ENCODE measurements at regions not wholly inside any gene's neighbourhood (a gene's known extent, or its start where the extent isn't known, plus 50 kb on each side); places are given as distances from the start of the nearest gene placed in this dataset.

GRCh38 chr6:113660819-113661218, 196.3 kb upstream of the MARCKS start:
- Histone ChIP-seq H3K27ac (ENCODE audit: low read depth in 2 of 2, low read length in 1 of 2) (no peak overlapping the region), H3K27me3 (ENCODE audit: insufficient read depth) (no peaks in the 10 kb centered on the region), H3F3A (replicated peaks; ENCODE audit: insufficient read depth) (peaks cover 3% of the 10 kb centered on the region), H3K9me2 (no peaks in the 10 kb centered on the region), H3K9ac (no peak overlapping the region), H3K4me3 (ENCODE audit: low read depth in 2 of 2, low read length in 1 of 2) (no peak overlapping the region), H3K9me3 (no peaks in the 10 kb centered on the region), H3K36me3 (replicated peaks in 1 of 2; ENCODE audit: control insufficient read depth in 1 of 2, insufficient read depth in 2 of 2, low read length in 1 of 2) (no peaks in the 10 kb centered on the region), H4K20me1 (ENCODE audit: insufficient read depth) (no peaks in the 10 kb centered on the region), H3K4me1 (ENCODE audit: control insufficient read depth in 1 of 2, insufficient read depth in 2 of 2, low read depth in 1 of 2, low read length in 1 of 2) (no peaks in the 10 kb centered on the region), H3K4me2 (no peak overlapping the region), H3K79me2 (ENCODE audit: insufficient read depth) (no peaks in the 10 kb centered on the region), H2AFZ (ENCODE audit: low read depth) (no peak overlapping the region)
- WGBS (ENCODE audit: low lambda C conversion rate), result 75% methylated on average over 2 of the region's 2 CpGs
- POLR2A ChIA-PET, result no interaction called here
- DNase-seq, result no peak
- CTCF ChIA-PET, result no interaction called here
- TF ChIP-seq MXI1 (IDR thresholded peaks at IDR 0.05; ENCODE audit: low read depth, low read length), result no peak
- TF ChIP-seq TEAD4 (IDR thresholded peaks at IDR 0.05; ENCODE audit: borderline replicate concordance, insufficient read depth), result no peak
- TF ChIP-seq FOXM1 (IDR thresholded peaks at IDR 0.05; ENCODE audit: low read depth), result no peak
- no peak for TF ChIP-seq ELF1 (IDR thresholded peaks at IDR 0.05)
- TF ChIP-seq SMC3 (IDR thresholded peaks at IDR 0.05; ENCODE audit: low read depth, low read length), result no peak
- TF ChIP-seq MAX (IDR thresholded peaks at IDR 0.05; ENCODE audit: low read depth), result no peak
- no peak for TF ChIP-seq RXRA (IDR thresholded peaks at IDR 0.05; ENCODE audit: borderline replicate concordance, low read depth)
- no peak for TF ChIP-seq NFIC (IDR thresholded peaks at IDR 0.05; ENCODE audit: borderline replicate concordance)
- no peak for TF ChIP-seq YY1 (IDR thresholded peaks at IDR 0.05; ENCODE audit: low read depth)
- TF ChIP-seq CHD2 (IDR thresholded peaks at IDR 0.05; ENCODE audit: low read length, partially characterized antibody), result no peak
- TF ChIP-seq SIN3A (IDR thresholded peaks at IDR 0.05; ENCODE audit: borderline replicate concordance, low read depth, low read length), result no peak

GRCh38 chr6:113662093-113662665, 195.0 kb upstream of the MARCKS start:
- POLR2A ChIA-PET, result no interaction called here
- H4K20me1 ChIP-seq (ENCODE audit: insufficient read depth), result no peaks in the 10 kb centered on the region
- H3K79me2 ChIP-seq (ENCODE audit: insufficient read depth), result no peaks in the 10 kb centered on the region
- peaks cover 1% of the 10 kb centered on the region for H3F3A ChIP-seq (replicated peaks; ENCODE audit: insufficient read depth)
- H3K4me1 ChIP-seq (ENCODE audit: control insufficient read depth in 1 of 2, insufficient read depth in 2 of 2, low read depth in 1 of 2, low read length in 1 of 2), result no peaks in the 10 kb centered on the region
- no peaks in the 10 kb centered on the region for H3K9me3 ChIP-seq
- no peak overlapping the region for H3K27ac ChIP-seq (ENCODE audit: low read depth in 2 of 2, low read length in 1 of 2)
- CTCF ChIA-PET, result interaction anchor here (0.6 kb wide), 2 partner anchors 69 to 94 kb away, joined by 3 to 5 read pairs; no protein-coding TSS in a partner anchor
- H3K4me2 ChIP-seq, result no peak overlapping the region
- H3K4me3 ChIP-seq (ENCODE audit: low read depth in 2 of 2, low read length in 1 of 2), result no peak overlapping the region
- no peak overlapping the region for H3K9ac ChIP-seq
- WGBS (ENCODE audit: low lambda C conversion rate), result 98% methylated on average over 3 of the region's 3 CpGs
- TF ChIP-seq JUND (IDR thresholded peaks at IDR 0.05) (no peak), MXI1 (IDR thresholded peaks at IDR 0.05; ENCODE audit: low read depth, low read length) (no peak), CTCF (IDR thresholded peaks at IDR 0.05) (no peak), NRF1 (IDR thresholded peaks at IDR 0.05; ENCODE audit: low read depth, low read length) (no peak), YY1 (IDR thresholded peaks at IDR 0.05; ENCODE audit: low read depth) (no peak), MAX (IDR thresholded peaks at IDR 0.05; ENCODE audit: low read depth) (no peak), SMC3 (IDR thresholded peaks at IDR 0.05; ENCODE audit: low read depth, low read length) (no peak), RXRA (IDR thresholded peaks at IDR 0.05; ENCODE audit: borderline replicate concordance, low read depth) (no peak), RFX5 (IDR thresholded peaks at IDR 0.05; ENCODE audit: low read length) (no peak), POLR2AphosphoS5 (IDR thresholded peaks at IDR 0.05; ENCODE audit: low read depth, low read length) (no peak), REST (IDR thresholded peaks at IDR 0.05; ENCODE audit: low read depth, low read length) (no peak), FOXJ3 (CRISPR knock-in tag; IDR thresholded peaks at IDR 0.05) (no peak), GATA2 (CRISPR knock-in tag; IDR thresholded peaks at IDR 0.05) (no peak), RCOR1 (IDR thresholded peaks at IDR 0.05; ENCODE audit: low read length) (no peak), EP300 (IDR thresholded peaks at IDR 0.05; ENCODE audit: borderline replicate concordance in 1 of 2, low read depth in 1 of 2, low read length in 1 of 2) (no peak), FOSL2 (IDR thresholded peaks at IDR 0.05; ENCODE audit: borderline replicate concordance, low read depth) (no peak), TAF1 (IDR thresholded peaks at IDR 0.05; ENCODE audit: borderline replicate concordance, low read depth, low read length) (no peak)
- H3K27me3 ChIP-seq (ENCODE audit: insufficient read depth), result no peaks in the 10 kb centered on the region
- no peaks in the 10 kb centered on the region for H3K9me2 ChIP-seq
- DNase-seq, result no peak
- H2AFZ ChIP-seq (ENCODE audit: low read depth), result no peak overlapping the region
- H3K36me3 ChIP-seq (replicated peaks in 1 of 2; ENCODE audit: control insufficient read depth in 1 of 2, insufficient read depth in 2 of 2, low read length in 1 of 2), result no peaks in the 10 kb centered on the region

All from SK-N-SH (cell line).